ENCODE measurements at regions not wholly inside any gene's neighbourhood (a gene's known extent, or its start where the extent isn't known, plus 50 kb on each side); places are given as distances from the start of the nearest gene placed in this dataset.
A peak's percentile ranks its signal among the peaks of the same experiment; 100 is the strongest.
"Not testable (repeated sequence)": the region's sequence is repeated elsewhere in the genome, so short reads cannot be mapped to it uniquely, and the experiment has no call there.

GRCh38 chr4:186979961-186980745, 256.5 kb upstream of the FAT1 start:
- peak; percentile 45 for DNase-seq (ENCODE audit: low read depth)

- DNase-seq (ENCODE audit: low read depth) = no peak
Observed at GRCh38 chr4:186981161-186981560, 257.5 kb upstream of the FAT1 start.

- no peak for DNase-seq (ENCODE audit: low read depth)
Observed at GRCh38 chr4:186982160-186982559, 258.5 kb upstream of the FAT1 start.

- no peak for DNase-seq (ENCODE audit: low read depth)
Observed at GRCh38 chr4:186984105-186984644, 260.5 kb upstream of the FAT1 start.

GRCh38 chr4:186999686-187000085, 276.0 kb upstream of the FAT1 start:
- DNase-seq (ENCODE audit: low read depth) = no peak

- no peak for DNase-seq (ENCODE audit: low read depth)
Observed at GRCh38 chr4:187000281-187000680, 276.6 kb upstream of the FAT1 start.

- not testable (repeated sequence) for DNase-seq (ENCODE audit: low read depth)
Observed at GRCh38 chr4:187002133-187002532, 278.5 kb upstream of the FAT1 start.

GRCh38 chr4:187004628-187005027, 281.0 kb upstream of the FAT1 start:
- no peak for DNase-seq (ENCODE audit: low read depth)

- peak; percentile 69 for DNase-seq (ENCODE audit: low read depth)
Observed at GRCh38 chr4:187006189-187006618, 282.5 kb upstream of the FAT1 start.

- DNase-seq (ENCODE audit: low read depth) = peak; percentile 32
Observed at GRCh38 chr4:187010052-187010451, 286.4 kb upstream of the FAT1 start.

- no peak for DNase-seq (ENCODE audit: low read depth)
Observed at GRCh38 chr4:187016101-187016500, 292.4 kb upstream of the FAT1 start.

- DNase-seq (ENCODE audit: low read depth) = no peak
Observed at GRCh38 chr4:187017147-187017546, 293.5 kb upstream of the FAT1 start.

GRCh38 chr4:187019896-187020295, 296.2 kb upstream of the FAT1 start:
- DNase-seq (ENCODE audit: low read depth) = no peak

GRCh38 chr4:187020676-187021075, 297.0 kb upstream of the FAT1 start:
- DNase-seq (ENCODE audit: low read depth) = no peak

GRCh38 chr4:187021436-187022205, 298.0 kb upstream of the FAT1 start:
- DNase-seq (ENCODE audit: low read depth) = no peak

- DNase-seq (ENCODE audit: low read depth) = no peak
Observed at GRCh38 chr4:187027272-187027671, 303.6 kb upstream of the FAT1 start.

GRCh38 chr4:187042251-187042650, 318.6 kb upstream of the FAT1 start:
- no peak for DNase-seq (ENCODE audit: low read depth)

- no peak for DNase-seq (ENCODE audit: low read depth)
Observed at GRCh38 chr4:187046471-187046870, 322.8 kb upstream of the FAT1 start.

- no peak for DNase-seq (ENCODE audit: low read depth)
Observed at GRCh38 chr4:187059021-187059420, 335.4 kb upstream of the FAT1 start.

GRCh38 chr4:187059895-187060294, 336.2 kb upstream of the FAT1 start:
- no peak for DNase-seq (ENCODE audit: low read depth)

- no peak for DNase-seq (ENCODE audit: low read depth)
Observed at GRCh38 chr4:187060551-187060950, 336.9 kb upstream of the FAT1 start.

- no peak for DNase-seq (ENCODE audit: low read depth)
Observed at GRCh38 chr4:187063251-187063650, 339.6 kb upstream of the FAT1 start.

- DNase-seq (ENCODE audit: low read depth) = no peak
Observed at GRCh38 chr4:187064033-187064432, 340.4 kb upstream of the FAT1 start.

Measured in amniotic epithelial cell (primary cell).